Neural cell (in vitro differentiated cells): ENCODE measurements at regions not wholly inside any gene's neighbourhood (a gene's known extent, or its start where the extent isn't known, plus 50 kb on each side); places are given as distances from the start of the nearest gene placed in this dataset.

Source experiments
- H2AFZ ChIP-seq: fragments of 200-600, 300-800 bp; sonication (generic), shearing (Covaris generic); 2 replicates; pipeline ENCODE4 v1.6.0; 2014; ENCODE audit warnings: low read depth, mild to moderate bottlenecking, antibody characterized with exemption, low read length, moderate library complexity
- H3F3A ChIP-seq: fragments of 200-600 bp; shearing (Covaris generic); 2 replicates; pipeline ENCODE4 v1.6.1; 2016; ENCODE audit warnings: mild to moderate bottlenecking, moderate library complexity, mixed read lengths, antibody characterized with exemption, low read length; ENCODE audit not compliant: insufficient read depth, poor library complexity, severe bottlenecking
- H3K27ac ChIP-seq: fragments of 200-600, 300-800 bp; sonication (generic), shearing (Covaris generic); 2 replicates; pipeline ENCODE4 v1.5.1; 2014; ENCODE audit warnings: mild to moderate bottlenecking, low read length, moderate library complexity
- H3K27me3 ChIP-seq: fragments of 300-800, 200-600 bp; sonication (generic), shearing (Covaris generic); 2 replicates; pipeline ENCODE4 v1.6.0; 2014; ENCODE audit warnings: mild to moderate bottlenecking, low read depth, low read length, moderate library complexity; ENCODE audit not compliant: insufficient read depth
- H3K36me3 ChIP-seq: fragments of 300-800, 200-600 bp; sonication (generic), shearing (Covaris generic); 2 replicates; pipeline ENCODE4 v1.5.1; 2014; ENCODE audit warnings: mild to moderate bottlenecking, antibody characterized with exemption, low read length, moderate library complexity; ENCODE audit not compliant: insufficient read depth
- H3K4me2 ChIP-seq: fragments of 300-800, 200-600 bp; sonication (generic), shearing (Covaris generic); 2 replicates; pipeline ENCODE4 v1.6.0; 2014; ENCODE audit warnings: mild to moderate bottlenecking, low read length
- H3K4me3 ChIP-seq: fragments of 300-800, 200-600 bp; sonication (generic), shearing (Covaris generic); 2 replicates; pipeline ENCODE4 v1.5.1; 2014; ENCODE audit warnings: mild to moderate bottlenecking, low read length, moderate library complexity
- H3K79me2 ChIP-seq: fragments of 200-600 bp; shearing (Covaris generic); replicated peaks from 2 replicates; pipeline ENCODE4 v1.6.0; 2014; ENCODE audit warnings: mild to moderate bottlenecking, low read length, moderate library complexity; ENCODE audit not compliant: insufficient read depth
- H3K9ac ChIP-seq: fragments of 300-800, 200-600 bp; sonication (generic), shearing (Covaris generic); 2 replicates; pipeline ENCODE4 v1.6.1; 2016; ENCODE audit warnings: mild to moderate bottlenecking, low read length, mixed read lengths
- H3K9me2 ChIP-seq: fragments of 200-600 bp; shearing (Covaris generic); 2 replicates; pipeline ENCODE4 v1.6.1; 2016; ENCODE audit warnings: mild to moderate bottlenecking, low read length, mixed read lengths; ENCODE audit not compliant: insufficient read depth
- H3K9me3 ChIP-seq: fragments of 200-600, 300-800 bp; sonication (generic), shearing (Covaris generic); 2 replicates; pipeline ENCODE4 v1.6.1; 2016; ENCODE audit warnings: mild to moderate bottlenecking, mixed run types, low read length, moderate library complexity, mixed read lengths
- H4K20me1 ChIP-seq: fragments of 200-600 bp; shearing (Covaris generic); 2 replicates; pipeline ENCODE4 v1.6.1; 2016; ENCODE audit warnings: mild to moderate bottlenecking, mixed run types; ENCODE audit not compliant: insufficient read depth
- CTCF ChIP-seq: fragments of 450-650 bp; IDR thresholded peaks from 2 replicates; pipeline ENCODE4 v1.5.1; 2014; ENCODE audit warnings: antibody characterized with exemption, mild to moderate bottlenecking, moderate library complexity; ENCODE audit not compliant: poor library complexity, severe bottlenecking
- EP300 ChIP-seq: fragments of 450-650 bp; conservative IDR thresholded peaks from 2 replicates; pipeline ENCODE4 v1.6.1; 2014; ENCODE audit warnings: antibody characterized with exemption, mild to moderate bottlenecking, moderate library complexity; ENCODE audit not compliant: poor library complexity, severe bottlenecking
- EZH2 ChIP-seq: fragments of 200-600, 300-800 bp; shearing (Covaris generic), sonication (generic); IDR thresholded peaks from 2 replicates; pipeline ENCODE4 v1.6.1; 2014; ENCODE audit warnings: antibody characterized with exemption, low read length, borderline replicate concordance, mild to moderate bottlenecking; ENCODE audit not compliant: insufficient read depth, poor library complexity, severe bottlenecking
- MXI1 ChIP-seq: fragments of 450-650 bp; conservative IDR thresholded peaks from 2 replicates; pipeline ENCODE4 v1.6.1; 2014; ENCODE audit warnings: antibody characterized with exemption, mild to moderate bottlenecking; ENCODE audit not compliant: poor library complexity, severe bottlenecking
- POLR2AphosphoS5 ChIP-seq: IDR thresholded peaks from 2 replicates; pipeline ENCODE4 v1.6.1; 2012
- RAD21 ChIP-seq: fragments of 450-650 bp; conservative IDR thresholded peaks from 2 replicates; pipeline ENCODE4 v1.6.1; 2014; ENCODE audit warnings: antibody characterized with exemption, mild to moderate bottlenecking, moderate library complexity
- SMC3 ChIP-seq: fragments of 450-650 bp; conservative IDR thresholded peaks from 2 replicates; pipeline ENCODE4 v1.6.1; 2014; ENCODE audit warnings: antibody characterized with exemption, mild to moderate bottlenecking, moderate library complexity; ENCODE audit not compliant: poor library complexity
- TAF1 ChIP-seq: IDR thresholded peaks from 2 replicates; pipeline ENCODE4 v1.6.1; 2012; ENCODE audit warnings: low read depth
- TF ChIP-seq, protein P1 (sequence below): IDR thresholded peaks from 2 replicates; pipeline ENCODE4 v1.6.1; 2012; ENCODE audit warnings: borderline replicate concordance

GRCh38 chr20:40037511-40037910 lies 651.5 kb downstream of the MAFB start:
- Histone ChIP-seq H3K9me3 (no peaks in the 10 kb centered on the region), H3K4me3 (no peak overlapping the region), H3K36me3 (no peaks in the 10 kb centered on the region), H3K79me2 (no peaks in the 10 kb centered on the region), H3K9me2 (no peaks in the 10 kb centered on the region), H2AFZ (no peak overlapping the region), H3K27ac (no peak overlapping the region), H3K4me2 (no peak overlapping the region), H3K9ac (no peak overlapping the region), H3F3A (no peaks in the 10 kb centered on the region), H4K20me1 (no peaks in the 10 kb centered on the region), H3K27me3 (no peaks in the 10 kb centered on the region)
- no peak for TF ChIP-seq SMC3
- no peak for TF ChIP-seq TAF1
- TF ChIP-seq MXI1: no peak
- no peak for TF ChIP-seq RAD21
- TF ChIP-seq EZH2: no peak
- TF ChIP-seq CTCF: no peak
- TF ChIP-seq EP300: no peak
- no peak for TF ChIP-seq POLR2AphosphoS5
- TF ChIP-seq, protein P1, sequence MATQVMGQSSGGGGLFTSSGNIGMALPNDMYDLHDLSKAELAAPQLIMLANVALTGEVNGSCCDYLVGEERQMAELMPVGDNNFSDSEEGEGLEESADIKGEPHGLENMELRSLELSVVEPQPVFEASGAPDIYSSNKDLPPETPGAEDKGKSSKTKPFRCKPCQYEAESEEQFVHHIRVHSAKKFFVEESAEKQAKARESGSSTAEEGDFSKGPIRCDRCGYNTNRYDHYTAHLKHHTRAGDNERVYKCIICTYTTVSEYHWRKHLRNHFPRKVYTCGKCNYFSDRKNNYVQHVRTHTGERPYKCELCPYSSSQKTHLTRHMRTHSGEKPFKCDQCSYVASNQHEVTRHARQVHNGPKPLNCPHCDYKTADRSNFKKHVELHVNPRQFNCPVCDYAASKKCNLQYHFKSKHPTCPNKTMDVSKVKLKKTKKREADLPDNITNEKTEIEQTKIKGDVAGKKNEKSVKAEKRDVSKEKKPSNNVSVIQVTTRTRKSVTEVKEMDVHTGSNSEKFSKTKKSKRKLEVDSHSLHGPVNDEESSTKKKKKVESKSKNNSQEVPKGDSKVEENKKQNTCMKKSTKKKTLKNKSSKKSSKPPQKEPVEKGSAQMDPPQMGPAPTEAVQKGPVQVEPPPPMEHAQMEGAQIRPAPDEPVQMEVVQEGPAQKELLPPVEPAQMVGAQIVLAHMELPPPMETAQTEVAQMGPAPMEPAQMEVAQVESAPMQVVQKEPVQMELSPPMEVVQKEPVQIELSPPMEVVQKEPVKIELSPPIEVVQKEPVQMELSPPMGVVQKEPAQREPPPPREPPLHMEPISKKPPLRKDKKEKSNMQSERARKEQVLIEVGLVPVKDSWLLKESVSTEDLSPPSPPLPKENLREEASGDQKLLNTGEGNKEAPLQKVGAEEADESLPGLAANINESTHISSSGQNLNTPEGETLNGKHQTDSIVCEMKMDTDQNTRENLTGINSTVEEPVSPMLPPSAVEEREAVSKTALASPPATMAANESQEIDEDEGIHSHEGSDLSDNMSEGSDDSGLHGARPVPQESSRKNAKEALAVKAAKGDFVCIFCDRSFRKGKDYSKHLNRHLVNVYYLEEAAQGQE: no peak

GRCh38 chr20:40029589-40029988 lies 659.4 kb downstream of the MAFB start:
- Histone ChIP-seq H3K9ac (no peak overlapping the region), H3K4me2 (no peak overlapping the region), H3K79me2 (no peaks in the 10 kb centered on the region), H4K20me1 (no peaks in the 10 kb centered on the region), H2AFZ (no peak overlapping the region), H3K9me3 (no peaks in the 10 kb centered on the region), H3K4me3 (no peak overlapping the region), H3K9me2 (no peaks in the 10 kb centered on the region), H3F3A (no peaks in the 10 kb centered on the region), H3K27ac (no peak overlapping the region), H3K36me3 (no peaks in the 10 kb centered on the region), H3K27me3 (no peaks in the 10 kb centered on the region)
- no peak for TF ChIP-seq EZH2
- TF ChIP-seq, protein P1: no peak
- TF ChIP-seq CTCF: no peak
- no peak for TF ChIP-seq TAF1
- no peak for TF ChIP-seq SMC3
- no peak for TF ChIP-seq POLR2AphosphoS5
- no peak for TF ChIP-seq MXI1
- no peak for TF ChIP-seq RAD21
- TF ChIP-seq EP300: no peak
